GM19463 (cell line): ENCODE measurements at regions not wholly inside any gene's neighbourhood (a gene's known extent, or its start where the extent isn't known, plus 50 kb on each side); places are given as distances from the start of the nearest gene placed in this dataset.
"Not testable (repeated sequence)": the region's sequence is repeated elsewhere in the genome, so short reads cannot be mapped to it uniquely, and the experiment has no call there.

ENCODE experiments used
- ATAC-seq: cut with Tn5 transposase; IDR thresholded peaks from one replicate; pipeline ENCODE4 v1.9.1; 2021; ENCODE audit warnings: mild to moderate bottlenecking, moderate library complexity; ENCODE audit not compliant: unreplicated experiment

- no peak for ATAC-seq
Measured at GRCh38 chr6:94713446-94713845, 863.9 kb upstream of the MANEA start.

DNA sequence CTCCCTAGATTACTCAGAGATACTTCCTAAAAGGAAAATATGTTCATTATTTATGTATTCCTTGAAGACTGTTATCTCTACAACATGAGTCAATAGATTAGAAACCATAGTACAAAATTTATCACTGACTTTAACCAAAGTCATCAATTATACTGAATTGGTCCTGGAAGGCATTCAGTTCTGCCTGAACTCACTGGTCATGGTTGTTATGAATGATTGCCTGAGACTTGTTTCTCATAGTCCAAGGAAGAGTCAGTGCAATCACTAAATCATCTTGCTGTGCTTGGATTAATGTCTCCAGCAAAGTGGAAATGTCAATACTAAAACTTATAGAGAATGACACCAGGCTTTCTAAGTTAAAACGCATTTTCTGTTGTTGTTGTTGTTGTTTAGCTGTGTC, 878.6 kb upstream of the MANEA start:
- ATAC-seq: no peak

GRCh38 chr6:94687255-94687654, 890.1 kb upstream of the MANEA start:
- ATAC-seq: not testable (repeated sequence)

- ATAC-seq: no peak
Measured at GRCh38 chr6:94683409-94683808, 893.9 kb upstream of the MANEA start.

DNA sequence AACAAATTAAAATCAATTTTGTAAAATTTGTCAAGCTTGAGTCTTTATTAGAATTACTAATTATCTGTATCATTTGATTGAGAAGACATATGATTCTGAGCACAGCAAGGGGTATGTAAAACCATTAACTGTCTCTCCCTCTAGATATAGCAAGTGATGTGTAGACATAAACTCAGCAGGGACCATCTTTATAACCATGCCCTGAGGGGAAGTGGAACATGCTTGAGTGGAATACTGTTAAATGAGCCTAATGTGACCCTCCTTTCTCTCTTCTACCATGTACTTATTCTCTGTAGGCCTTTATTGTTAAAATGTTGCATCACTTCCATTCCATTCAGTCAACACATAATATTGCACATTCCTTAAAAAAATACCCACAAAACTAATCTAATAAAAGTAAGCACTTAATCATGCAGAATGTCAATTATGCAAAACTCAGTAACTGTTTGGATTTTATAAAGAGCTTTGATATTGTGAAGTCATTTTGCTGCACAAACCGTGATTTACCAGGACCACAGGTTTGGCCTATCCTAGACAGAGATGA, 896.6 kb upstream of the MANEA start:
- ATAC-seq: no peak

GRCh38 chr6:94673251-94673650, 904.1 kb upstream of the MANEA start:
- no peak for ATAC-seq

DNA sequence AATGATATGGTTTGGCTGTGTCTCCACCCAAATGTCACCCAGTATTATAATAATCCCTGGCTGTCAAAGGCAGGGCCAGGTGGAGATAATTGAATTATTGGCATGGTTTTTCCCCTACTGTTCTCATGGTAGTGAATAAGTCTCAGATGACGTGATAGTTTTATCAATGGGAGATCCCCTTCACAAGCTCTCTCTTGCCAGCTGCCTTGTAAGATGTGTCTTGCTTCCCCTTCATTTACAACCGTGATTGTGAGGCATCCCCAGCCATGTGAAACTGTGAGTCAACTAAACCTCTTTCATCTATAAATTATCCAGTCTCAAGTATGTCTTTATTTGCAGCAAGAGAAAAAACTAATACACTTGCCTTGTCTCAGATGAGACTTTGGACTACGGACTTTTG, 907.3 kb upstream of the MANEA start:
- no peak for ATAC-seq

DNA sequence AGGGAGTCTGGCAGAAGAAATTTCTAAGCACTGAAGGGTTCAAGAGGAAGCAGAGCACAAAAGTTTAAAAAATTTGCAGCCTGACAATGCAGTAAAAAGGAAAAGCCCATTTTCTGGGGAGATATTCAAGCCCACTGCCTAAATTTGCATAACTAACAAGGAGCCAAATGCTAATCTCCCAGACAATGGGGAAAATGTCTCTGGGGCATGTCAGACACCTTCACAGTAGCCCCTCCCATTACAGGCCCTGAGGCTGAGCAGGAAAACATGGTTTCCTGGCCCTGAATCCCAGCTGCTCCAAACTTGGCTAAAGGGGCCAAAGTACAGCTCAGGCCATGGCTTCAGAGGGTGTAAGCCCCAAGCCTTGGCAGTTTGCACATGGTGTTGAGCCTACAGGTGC, 908.5 kb upstream of the MANEA start:
- no peak for ATAC-seq

DNA sequence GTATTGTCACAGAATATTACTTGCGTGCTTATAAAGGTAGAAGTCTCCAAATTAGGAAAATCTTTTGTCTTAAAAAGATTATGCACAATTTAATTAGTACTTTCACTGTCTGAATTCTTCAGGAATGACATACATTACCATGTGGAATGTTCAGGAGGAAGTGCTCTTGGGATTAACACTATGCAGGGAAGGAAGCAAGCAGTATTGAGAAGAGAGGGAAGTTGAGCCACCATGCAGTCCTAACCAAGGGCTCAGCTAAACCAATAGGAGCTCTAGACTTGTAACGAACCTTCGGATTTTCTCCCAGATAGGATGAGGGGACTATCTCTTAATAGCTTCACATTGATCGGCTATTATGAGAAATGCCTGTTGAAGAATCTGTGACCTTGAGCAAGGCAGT, 918.4 kb upstream of the MANEA start:
- ATAC-seq: no peak

DNA sequence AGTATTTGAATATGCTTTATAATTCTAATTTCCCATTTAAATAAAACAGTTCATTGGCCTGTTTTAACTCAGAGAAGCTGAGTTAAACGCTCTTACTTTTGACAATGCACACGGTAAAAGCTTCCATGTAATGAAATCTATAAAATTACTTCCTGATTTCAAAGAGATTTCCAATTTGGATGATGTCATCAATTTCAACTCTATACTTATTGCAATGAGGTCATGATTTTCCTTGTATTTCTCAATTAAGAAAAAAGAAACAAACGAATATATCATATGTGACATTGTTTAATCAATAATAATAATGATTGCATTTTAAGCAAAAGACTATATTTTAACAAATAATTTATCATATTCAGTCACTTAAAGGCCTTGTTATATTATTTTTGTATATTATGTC, 926.1 kb upstream of the MANEA start:
- ATAC-seq: no peak

GRCh38 chr6:94645191-94645590, 932.1 kb upstream of the MANEA start:
- no peak for ATAC-seq

DNA sequence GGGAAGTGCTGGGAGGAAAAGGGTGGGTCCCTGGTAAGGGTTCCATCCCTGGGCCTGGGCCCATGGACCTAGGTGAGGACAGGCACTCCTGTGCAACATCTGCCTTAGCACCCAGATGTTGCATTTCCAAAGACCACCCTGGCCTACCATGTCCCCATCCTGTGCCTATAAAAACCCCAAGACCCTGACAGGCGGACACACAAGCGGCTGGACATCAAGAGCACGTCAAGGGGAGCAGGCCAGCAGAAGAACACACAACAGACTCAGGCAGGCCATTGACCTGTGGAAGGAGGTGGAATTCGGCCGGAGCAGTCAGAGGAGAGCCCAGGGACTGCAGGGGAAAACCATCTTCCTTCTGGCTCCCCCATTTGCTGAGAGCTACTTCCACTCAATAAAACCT, 937.8 kb upstream of the MANEA start:
- no peak for ATAC-seq

GRCh38 chr6:94636780-94637385, 940.5 kb upstream of the MANEA start:
- no peak for ATAC-seq

DNA sequence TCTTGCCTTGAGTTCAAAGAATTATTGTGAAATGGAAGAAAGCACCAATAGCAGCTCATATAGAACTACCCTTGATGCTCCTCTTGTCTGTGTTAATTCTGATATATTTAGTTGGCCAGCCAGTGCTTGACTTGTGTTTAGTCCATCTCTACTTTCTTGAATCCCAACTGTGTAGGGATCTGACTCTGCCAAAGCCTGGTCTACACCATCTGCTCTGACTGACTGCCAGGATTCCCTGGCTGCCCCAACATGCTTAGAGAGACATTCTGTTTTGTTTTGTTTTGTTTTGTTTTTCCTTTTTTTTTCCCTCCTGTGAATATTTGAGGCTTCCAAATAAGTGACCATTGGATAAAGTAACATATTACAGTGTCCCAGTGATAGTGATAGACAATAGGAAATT, 953.7 kb upstream of the MANEA start:
- no peak for ATAC-seq

GRCh38 chr6:94622783-94623182, 954.6 kb upstream of the MANEA start:
- ATAC-seq: no peak

- ATAC-seq: no peak
Measured at GRCh38 chr6:94600636-94601035, 976.7 kb upstream of the MANEA start.

DNA sequence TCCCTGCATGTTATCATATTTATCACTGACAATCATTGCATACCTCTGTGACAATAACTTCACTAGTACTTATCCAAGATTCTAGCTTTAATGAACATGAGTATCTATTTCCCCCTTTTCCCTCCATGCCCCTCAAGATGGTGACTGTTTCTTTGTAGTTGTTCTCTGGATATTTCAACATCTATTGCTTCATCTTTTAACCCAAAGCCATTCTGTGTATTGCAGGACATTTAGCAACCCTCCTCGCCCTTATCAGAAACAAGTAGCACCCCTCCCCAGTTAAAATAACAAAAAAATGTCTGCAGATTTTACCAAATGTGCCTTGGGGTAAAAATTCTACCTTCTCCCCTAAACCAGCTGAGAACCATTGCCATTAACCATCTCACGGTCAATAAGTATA, 979.8 kb upstream of the MANEA start:
- no peak for ATAC-seq

DNA sequence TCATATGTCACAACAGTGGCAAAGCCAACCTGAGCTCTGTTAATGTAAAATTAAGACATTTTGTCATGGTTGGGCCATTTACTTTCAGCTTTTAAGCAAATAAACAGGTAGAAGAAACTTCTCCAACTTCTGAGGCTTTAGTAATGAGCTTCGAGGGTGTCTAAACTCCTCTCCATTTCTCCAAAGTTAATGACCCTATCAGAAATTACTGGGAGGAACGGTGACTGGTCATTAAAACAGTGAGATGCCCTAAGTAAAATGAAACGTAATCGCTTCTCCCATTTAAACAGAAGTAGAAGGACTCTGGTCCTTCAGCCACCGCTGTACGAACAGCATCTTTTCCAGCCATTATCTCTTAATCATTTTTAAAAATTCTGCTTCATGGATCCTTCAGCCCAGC, 986.9 kb upstream of the MANEA start:
- no peak for ATAC-seq

DNA sequence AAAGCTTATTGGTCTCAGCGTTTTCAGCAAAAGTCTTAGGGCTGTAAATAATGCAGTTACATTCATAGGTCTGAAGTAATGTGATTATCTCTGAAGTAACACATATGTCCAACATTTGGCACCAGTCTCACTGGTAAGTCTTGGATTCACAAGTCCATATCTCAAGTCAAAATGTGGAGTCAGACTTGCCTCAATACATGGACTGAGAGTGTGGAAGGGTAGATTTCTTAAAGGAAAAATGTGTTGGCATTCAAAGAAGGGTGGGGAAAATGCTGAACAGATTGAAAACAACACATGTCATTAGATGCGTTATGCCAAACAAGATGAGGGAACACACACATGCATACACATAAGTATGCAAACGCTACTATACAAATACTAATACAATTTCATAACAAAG, 989.0 kb upstream of the MANEA start:
- no peak for ATAC-seq

DNA sequence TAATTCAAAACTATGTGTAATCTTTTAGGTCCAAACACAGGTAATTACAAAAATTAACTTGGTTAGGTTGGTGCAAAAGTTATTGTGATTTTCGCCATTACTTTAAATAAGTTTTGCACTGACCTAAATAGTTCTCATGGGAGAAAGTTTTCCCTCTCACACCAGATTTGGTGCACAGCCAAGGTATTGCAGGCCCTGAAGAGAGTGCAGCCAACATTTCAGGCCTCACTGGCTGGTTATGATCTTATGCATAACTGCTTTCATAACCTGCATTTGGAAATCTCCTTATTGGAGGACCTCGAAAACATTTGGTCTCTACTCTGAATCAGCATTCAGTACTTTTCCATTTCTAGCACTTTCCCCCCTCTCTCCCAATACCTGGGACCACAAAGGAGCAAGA, 993.1 kb upstream of the MANEA start:
- ATAC-seq: no peak

- ATAC-seq: no peak
Measured at GRCh38 chr6:94570581-94570980, 1006.8 kb upstream of the MANEA start.

GRCh38 chr6:94562846-94563245, 1014.5 kb upstream of the MANEA start:
- ATAC-seq: no peak

- ATAC-seq: no peak
Measured at GRCh38 chr6:94559829-94560537, 1017.4 kb upstream of the MANEA start.
